Natural killer cell (primary cell): ENCODE measurements at regions not wholly inside any gene's neighbourhood (a gene's known extent, or its start where the extent isn't known, plus 50 kb on each side); places are given as distances from the start of the nearest gene placed in this dataset.

Experiments used
- ATAC-seq, 3 donors: fragments of 150-1000 bp in 2 of 3; fragments of 200-7000 bp in 1 of 3; cut with Tn5 transposase; 1 replicate in 1 of 3; 2 replicates in 2 of 3; pipeline ENCODE4 v1.10.0; 2021; ENCODE audit warnings: mild to moderate bottlenecking in 2 of 3, moderate library complexity in 2 of 3
- DNase-seq, 2 donors: peaks; one replicate each; pipeline versions ENCODE4 v3.0.0 to v3.0.0-alpha.2; 2013 to 2021; ENCODE audit warnings: mixed read lengths in 1 of 2
- H3K27ac ChIP-seq: one replicate; pipeline ENCODE4 v1.5.1; 2013; ENCODE audit warnings: mild to moderate bottlenecking, low read length
- H3K27me3 ChIP-seq: one replicate; pipeline ENCODE4 v1.6.1; 2013; ENCODE audit warnings: low read length; ENCODE audit not compliant: control insufficient read depth, insufficient read depth
- H3K36me3 ChIP-seq: one replicate; pipeline ENCODE4 v1.6.1; 2013; ENCODE audit warnings: low read length; ENCODE audit not compliant: control insufficient read depth, insufficient read depth
- H3K4me1 ChIP-seq: one replicate; pipeline ENCODE4 v1.6.1; 2013; ENCODE audit warnings: low read length; ENCODE audit not compliant: control insufficient read depth, insufficient read depth
- H3K4me3 ChIP-seq: one replicate; pipeline ENCODE4 v1.5.1; 2013; ENCODE audit warnings: low read length
- H3K9me3 ChIP-seq: one replicate; pipeline ENCODE4 v1.6.1; 2013; ENCODE audit warnings: low read length; ENCODE audit not compliant: control insufficient read depth, insufficient read depth
- H3K27ac Mint-ChIP-seq, 2 donors: one replicate each; pipeline ENCODE4 v1.8.0; 2022; ENCODE audit warnings: mild to moderate bottlenecking in 2 of 2, mixed read lengths in 2 of 2, moderate library complexity in 1 of 2
- H3K27me3 Mint-ChIP-seq, 2 donors: one replicate each; pipeline ENCODE4 v1.8.0; 2022; ENCODE audit warnings: low read depth in 2 of 2, mixed read lengths in 2 of 2
- H3K36me3 Mint-ChIP-seq: one replicate; pipeline ENCODE4 v1.8.0; 2022; ENCODE audit warnings: mixed read lengths
- H3K4me1 Mint-ChIP-seq, 2 donors: one replicate each; pipeline ENCODE4 v1.8.0; 2022; ENCODE audit warnings: mixed read lengths in 2 of 2
- H3K4me3 Mint-ChIP-seq: one replicate; pipeline ENCODE4 v1.8.0; 2022; ENCODE audit warnings: mild to moderate bottlenecking, moderate library complexity, mixed read lengths
- H3K9me3 Mint-ChIP-seq, 2 donors: one replicate each; pipeline ENCODE4 v1.8.0; 2022; ENCODE audit warnings: mixed read lengths in 2 of 2
- CTCF ChIP-seq: fragments of 200-600 bp; IDR thresholded peaks from one replicate; pipeline ENCODE4 v1.8.0; 2022; ENCODE audit warnings: antibody characterized with exemption
- WGBS: methylation state at CpG from one replicate; pipeline ENCODE4 v1.1.7; 2013; ENCODE audit warnings: missing lambda C conversion rate; ENCODE audit not compliant: insufficient coverage; 5-methylcytosine and 5-hydroxymethylcytosine counted together
- intact Hi-C: fragments of 100-400 bp; cut with micrococcal nuclease; formaldehyde crosslinking; loops from one replicate; pipeline ENCODE4 v1.14.2; 2022

DNA sequence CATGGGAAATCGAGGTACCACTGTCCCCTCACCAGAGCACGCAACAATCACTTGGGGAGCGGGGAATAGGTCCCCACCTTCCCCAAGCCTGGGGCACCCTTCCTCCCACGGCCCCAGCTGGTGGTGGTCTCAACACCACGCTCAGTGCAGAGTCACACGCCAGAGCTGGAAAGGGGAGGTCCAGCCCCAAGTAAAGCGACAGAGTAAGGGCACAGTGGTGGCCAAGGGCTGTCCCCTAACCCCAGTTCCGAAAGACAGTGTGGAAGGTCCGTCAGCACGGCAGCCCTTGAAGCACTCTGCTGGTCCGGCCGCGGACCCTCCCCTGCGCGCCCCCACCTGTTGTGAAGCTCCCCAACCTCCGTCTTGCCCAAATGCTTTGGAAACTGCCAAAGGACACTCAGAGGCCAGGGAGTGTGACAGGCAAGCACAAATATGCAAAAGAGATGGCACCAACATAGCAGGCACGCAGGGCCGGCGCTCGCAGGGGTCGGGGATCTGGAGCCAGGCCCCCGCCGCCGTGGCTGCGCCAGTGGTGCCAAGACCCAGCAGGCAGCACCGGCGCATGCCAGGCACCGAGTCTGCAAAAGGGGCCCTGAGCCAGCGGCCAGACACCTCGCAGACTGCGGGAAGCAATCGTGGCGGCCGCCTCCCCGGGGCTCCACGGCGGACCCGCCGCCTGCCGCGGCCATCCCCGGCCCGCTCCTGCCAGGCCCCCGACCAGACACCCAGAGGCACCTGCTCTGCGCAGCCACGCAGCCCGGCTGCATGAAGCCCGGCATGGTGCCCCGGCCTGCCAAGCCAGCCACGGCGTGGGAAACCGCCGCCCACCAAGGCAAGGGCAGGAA lies 51.6 kb upstream of the SRRM3 start:
- intact Hi-C loops: no loop called here

More for the DNA sequence above, 51.6 kb upstream of the SRRM3 start:
- Mint-ChIP-seq H3K9me3 (no peaks in the 10 kb centered on the region), H3K4me3 (peak overlapping the region; percentile 42), H3K36me3 (no peaks in the 10 kb centered on the region), H3K4me1 (peaks cover 27 to 36% of the 10 kb centered on the region in 2 donors), H3K27ac (peak overlapping the region in 1 of 2 donors; percentile 47), H3K27me3 (no peaks in the 10 kb centered on the region)
- TF ChIP-seq CTCF: no peak
- DNase-seq: peak in 1 of 2 donors; percentile 28
- H3K27ac ChIP-seq: no peak overlapping the region
- H3K4me3 ChIP-seq: no peak overlapping the region
- peaks cover 37% of the 10 kb centered on the region for H3K4me1 ChIP-seq
- 59% methylated on average over 53 of the region's 53 CpGs for WGBS
- no peaks in the 10 kb centered on the region for H3K9me3 ChIP-seq
- H3K36me3 ChIP-seq: no peaks in the 10 kb centered on the region
- peak; percentile 58 to 70 (median 66) for ATAC-seq
- H3K27me3 ChIP-seq: no peaks in the 10 kb centered on the region
